Breast epithelium (tissue), 4 donors: ENCODE measurements at regions not wholly inside any gene's neighbourhood (a gene's known extent, or its start where the extent isn't known, plus 50 kb on each side); places are given as distances from the start of the nearest gene placed in this dataset.

Experiments
- DNase-seq, 2 donors: peaks; one replicate each; pipeline ENCODE4 v3.0.0-alpha.2; 2019; ENCODE audit warnings: low spot score in 2 of 2
- H3K27ac ChIP-seq, 2 donors: fragments of 200-600 bp; sonication (generic) in 1 of 2; one replicate each; pipeline ENCODE4 v1.5.1; 2016 to 2019; ENCODE audit warnings: mild to moderate bottlenecking in 1 of 2
- H3K27me3 ChIP-seq, 2 donors: fragments of 200-600 bp; sonication (generic) in 1 of 2; one replicate each; pipeline versions ENCODE4 v1.5.1 to v1.6.0; 2017 to 2019; ENCODE audit warnings: control low read depth in 1 of 2, mild to moderate bottlenecking in 1 of 2
- H3K36me3 ChIP-seq: fragments of 200-600 bp; one replicate; pipeline ENCODE4 v1.5.1; 2019
- H3K4me1 ChIP-seq, 2 donors: fragments of 200-600 bp; sonication (generic); one replicate each; pipeline ENCODE4 v1.5.1; 2016 to 2019; ENCODE audit warnings: control low read depth in 1 of 2
- H3K4me3 ChIP-seq, 3 donors: fragments of 200-600 bp; sonication (generic); 1 replicate in 2 of 3; 2 replicates in 1 of 3; pipeline ENCODE4 v1.5.1; 2016 to 2019; ENCODE audit warnings: mild to moderate bottlenecking in 3 of 3, moderate library complexity in 2 of 3
- H3K9me3 ChIP-seq, 2 donors: fragments of 200-600 bp; sonication (generic) in 1 of 2; one replicate each; pipeline ENCODE4 v1.5.1; 2016 to 2019; ENCODE audit warnings: control low read depth in 1 of 2
- POLR2A ChIP-seq: fragments of 450-650 bp; IDR thresholded peaks from one replicate; pipeline ENCODE4 v1.6.1; 2016; ENCODE audit warnings: antibody characterized with exemption, mild to moderate bottlenecking, moderate library complexity
- POLR2AphosphoS5 ChIP-seq, 3 donors: sonication (generic); formaldehyde crosslinking; IDR thresholded peaks; one replicate each; pipeline ENCODE4 v1.6.1; 2017; ENCODE audit warnings: antibody characterized with exemption in 3 of 3
- intact Hi-C: fragments of 100-400 bp; cut with DNase I; formaldehyde crosslinking; loops from one replicate; pipeline ENCODE4 v1.15.1; 2023; ENCODE audit warnings: low total_unique reads
- TF ChIP-seq, protein P1 (sequence below), 3 donors: fragments of 450-650 bp; IDR thresholded peaks; one replicate each; pipeline ENCODE4 v1.5.1; 2016 to 2017; ENCODE audit warnings: antibody characterized with exemption in 3 of 3, mild to moderate bottlenecking in 3 of 3, moderate library complexity in 3 of 3

DNA sequence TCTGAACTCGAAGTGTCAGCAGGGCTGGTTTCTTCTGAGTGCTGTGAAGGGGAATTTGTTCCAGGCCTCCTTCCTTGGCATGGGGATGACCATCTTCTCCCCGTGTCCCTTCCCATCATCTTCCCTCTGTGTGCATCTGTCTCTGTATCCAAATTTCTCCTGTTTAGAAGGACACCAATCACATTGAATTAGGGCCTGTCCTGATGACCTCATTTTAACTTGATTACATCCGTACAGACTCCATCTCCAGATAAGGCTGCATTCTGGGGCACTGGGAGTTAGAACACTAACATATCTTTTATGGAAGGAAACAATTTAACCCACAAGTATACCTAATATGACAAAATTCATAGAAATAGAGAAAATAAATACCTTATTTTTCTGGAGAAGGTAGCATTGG is 76.8 kb upstream of the ANKRD1 start:
- intact Hi-C loops = no loop called here
- Histone ChIP-seq H3K36me3 (peaks cover 3% of the 10 kb centered on the region), H3K4me3 (no peak overlapping the region), H3K27me3 (no peaks in the 10 kb centered on the region), H3K9me3 (no peaks in the 10 kb centered on the region), H3K27ac (no peak overlapping the region), H3K4me1 (no peaks in the 10 kb centered on the region)
- TF ChIP-seq, protein P1, sequence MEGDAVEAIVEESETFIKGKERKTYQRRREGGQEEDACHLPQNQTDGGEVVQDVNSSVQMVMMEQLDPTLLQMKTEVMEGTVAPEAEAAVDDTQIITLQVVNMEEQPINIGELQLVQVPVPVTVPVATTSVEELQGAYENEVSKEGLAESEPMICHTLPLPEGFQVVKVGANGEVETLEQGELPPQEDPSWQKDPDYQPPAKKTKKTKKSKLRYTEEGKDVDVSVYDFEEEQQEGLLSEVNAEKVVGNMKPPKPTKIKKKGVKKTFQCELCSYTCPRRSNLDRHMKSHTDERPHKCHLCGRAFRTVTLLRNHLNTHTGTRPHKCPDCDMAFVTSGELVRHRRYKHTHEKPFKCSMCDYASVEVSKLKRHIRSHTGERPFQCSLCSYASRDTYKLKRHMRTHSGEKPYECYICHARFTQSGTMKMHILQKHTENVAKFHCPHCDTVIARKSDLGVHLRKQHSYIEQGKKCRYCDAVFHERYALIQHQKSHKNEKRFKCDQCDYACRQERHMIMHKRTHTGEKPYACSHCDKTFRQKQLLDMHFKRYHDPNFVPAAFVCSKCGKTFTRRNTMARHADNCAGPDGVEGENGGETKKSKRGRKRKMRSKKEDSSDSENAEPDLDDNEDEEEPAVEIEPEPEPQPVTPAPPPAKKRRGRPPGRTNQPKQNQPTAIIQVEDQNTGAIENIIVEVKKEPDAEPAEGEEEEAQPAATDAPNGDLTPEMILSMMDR (IDR thresholded peaks at IDR 0.05) = no peak
- no peak for TF ChIP-seq POLR2A
- TF ChIP-seq POLR2AphosphoS5 (IDR thresholded peaks at IDR 0.05) = no peak
- DNase-seq = no peak

DNA sequence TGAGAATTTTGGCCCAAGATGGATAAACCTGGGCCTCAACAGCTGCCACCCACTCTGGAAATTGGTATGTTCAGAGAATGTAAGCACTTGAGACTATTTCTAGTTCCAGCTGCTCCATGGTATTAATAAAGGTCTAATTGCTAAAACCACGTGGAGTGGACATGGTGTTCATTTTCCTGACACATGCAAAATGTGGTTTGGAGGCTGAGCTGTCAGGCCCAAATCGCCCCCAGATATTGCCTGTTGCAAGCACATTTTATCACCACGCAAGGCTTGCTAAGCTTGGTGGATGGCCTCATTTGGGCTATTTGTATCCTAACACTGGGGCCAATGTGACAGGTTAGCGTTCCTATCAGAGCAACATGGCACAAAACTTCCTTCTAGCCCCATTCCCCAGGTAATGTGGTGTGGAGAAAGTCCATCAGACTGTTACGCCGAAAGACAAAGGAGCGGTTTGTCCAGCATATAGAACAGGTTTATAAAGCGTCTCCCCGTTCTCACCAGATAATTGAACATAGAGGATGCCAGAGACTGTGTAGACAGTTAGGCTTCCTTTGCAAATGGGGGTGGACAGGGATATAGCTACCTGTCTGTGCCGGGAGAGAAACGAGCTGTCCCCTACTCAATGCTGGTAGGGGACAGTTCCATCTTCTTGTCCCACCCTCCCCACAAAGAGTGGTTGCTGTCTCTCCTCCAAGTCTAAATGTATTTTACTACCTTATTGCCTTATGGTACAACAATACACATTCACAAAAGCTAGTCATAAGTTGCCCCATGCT is 78.0 kb upstream of the ANKRD1 start:
- no peak for TF ChIP-seq POLR2A
- no peak for TF ChIP-seq POLR2AphosphoS5 (IDR thresholded peaks at IDR 0.05)
- TF ChIP-seq, protein P1 (IDR thresholded peaks at IDR 0.05) = no peak
- no peaks in the 10 kb centered on the region for H3K4me1 ChIP-seq
- intact Hi-C loops = no loop called here

DNA sequence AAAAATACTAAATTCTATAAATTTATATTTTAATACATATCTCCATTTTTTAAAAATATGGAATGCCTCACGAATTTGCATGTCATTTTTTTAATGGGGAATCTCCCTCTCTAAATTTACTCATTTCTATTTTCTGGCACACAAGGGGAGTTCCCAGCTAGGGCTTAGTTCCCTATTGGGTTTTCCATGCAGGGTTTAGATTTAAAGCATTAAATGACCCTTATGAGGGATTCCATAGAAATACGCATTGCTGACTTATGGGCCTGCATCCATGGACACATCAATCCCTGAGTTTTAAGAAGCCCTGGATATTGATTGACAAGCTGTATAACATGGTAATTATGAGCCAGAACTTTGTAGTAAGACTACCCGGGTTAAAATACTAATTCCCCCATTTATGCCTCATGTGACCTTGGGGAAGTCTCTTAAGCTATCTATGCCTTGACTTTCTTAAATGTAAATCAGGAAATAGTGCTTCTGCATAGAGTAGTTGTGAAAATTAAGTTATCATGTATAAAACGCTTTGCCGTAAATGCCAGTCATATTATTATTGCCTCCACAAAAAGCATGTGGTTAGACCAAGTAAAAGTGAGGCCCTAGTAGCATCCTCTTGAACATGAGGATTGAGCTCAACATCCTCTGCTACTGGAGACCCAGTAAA is 78.8 kb upstream of the ANKRD1 start:
- Histone ChIP-seq H3K36me3 (no peaks in the 10 kb centered on the region), H3K4me3 (no peak overlapping the region), H3K4me1 (no peaks in the 10 kb centered on the region), H3K27ac (no peak overlapping the region), H3K27me3 (no peaks in the 10 kb centered on the region), H3K9me3 (no peaks in the 10 kb centered on the region)
- intact Hi-C loops = no loop called here
- TF ChIP-seq, protein P1 (IDR thresholded peaks at IDR 0.05) = no peak
- TF ChIP-seq POLR2A = no peak
- no peak for TF ChIP-seq POLR2AphosphoS5 (IDR thresholded peaks at IDR 0.05)
- DNase-seq = no peak

More for the DNA sequence above, 78.0 kb upstream of the ANKRD1 start:
- H3K27ac ChIP-seq = no peak overlapping the region
- H3K9me3 ChIP-seq = no peaks in the 10 kb centered on the region
- DNase-seq = no peak
- H3K4me3 ChIP-seq = no peak overlapping the region
- no peaks in the 10 kb centered on the region for H3K36me3 ChIP-seq
- H3K27me3 ChIP-seq = no peaks in the 10 kb centered on the region

DNA sequence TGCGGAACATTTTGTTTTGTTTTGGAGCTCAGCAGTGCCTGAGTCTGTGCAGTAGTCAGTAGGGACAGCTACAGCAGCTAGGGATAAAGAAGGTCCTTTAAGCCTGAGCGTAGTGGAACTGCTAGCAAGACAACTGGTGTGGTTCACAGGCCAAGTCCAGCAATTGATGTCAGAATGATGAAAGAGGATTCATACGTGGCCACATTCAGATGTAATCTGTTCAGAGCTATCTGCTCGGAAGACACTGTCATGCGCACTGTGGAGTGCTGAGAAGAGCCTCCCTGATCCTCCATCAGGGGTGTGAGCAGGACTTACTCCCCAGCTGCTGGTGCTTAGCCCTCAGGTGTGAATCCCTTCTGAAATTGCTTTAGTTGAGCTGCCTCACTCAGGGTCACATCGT is 79.6 kb upstream of the ANKRD1 start:
- Histone ChIP-seq H3K9me3 (no peaks in the 10 kb centered on the region), H3K4me3 (no peak overlapping the region), H3K36me3 (no peaks in the 10 kb centered on the region), H3K27ac (no peak overlapping the region), H3K27me3 (no peaks in the 10 kb centered on the region), H3K4me1 (no peaks in the 10 kb centered on the region)
- intact Hi-C loops = no loop called here
- TF ChIP-seq POLR2AphosphoS5 (IDR thresholded peaks at IDR 0.05) = no peak
- no peak for TF ChIP-seq POLR2A
- TF ChIP-seq, protein P1 (IDR thresholded peaks at IDR 0.05) = no peak
- DNase-seq = no peak

DNA sequence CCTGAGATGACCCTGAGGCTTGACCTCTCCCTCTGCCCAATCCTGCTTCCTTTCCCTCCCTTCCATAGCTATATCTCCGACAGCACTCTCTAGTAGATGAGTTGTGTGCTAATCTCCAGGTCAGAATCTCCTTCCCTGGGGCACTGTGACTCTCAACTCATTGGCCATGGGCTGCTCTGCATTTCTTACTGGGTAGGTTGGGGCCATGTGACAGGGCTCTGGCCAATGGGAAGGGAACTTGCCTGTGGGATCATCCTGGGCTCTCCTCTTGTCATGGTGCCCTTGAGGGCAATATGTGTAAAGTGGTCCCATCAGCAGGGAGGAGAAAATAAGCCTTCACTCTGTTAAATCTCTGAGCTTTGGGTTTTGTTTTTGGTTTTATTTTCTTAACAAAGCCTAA is 80.1 kb upstream of the ANKRD1 start:
- TF ChIP-seq, protein P1 (IDR thresholded peaks at IDR 0.05) = no peak
- no peak for TF ChIP-seq POLR2A
- TF ChIP-seq POLR2AphosphoS5 (IDR thresholded peaks at IDR 0.05) = no peak
- Histone ChIP-seq H3K27me3 (no peaks in the 10 kb centered on the region), H3K4me3 (no peak overlapping the region), H3K36me3 (no peaks in the 10 kb centered on the region), H3K4me1 (no peaks in the 10 kb centered on the region), H3K9me3 (no peaks in the 10 kb centered on the region), H3K27ac (no peak overlapping the region)
- no peak for DNase-seq
- intact Hi-C loops = no loop called here
